CD4-positive, alpha-beta T cell (primary cell): ENCODE measurements at regions not wholly inside any gene's neighbourhood (a gene's known extent, or its start where the extent isn't known, plus 50 kb on each side); places are given as distances from the start of the nearest gene placed in this dataset.

ENCODE experiments used
- ATAC-seq: fragments of 200-7000 bp; cut with Tn5 transposase; one replicate; pipeline ENCODE4 v1.10.0; 2022; ENCODE audit warnings: mild to moderate bottlenecking; ENCODE audit not compliant: poor library complexity
- CTCF ChIA-PET: fragments of 350-600 bp; sonication (Branson Sonifier 250); formaldehyde crosslinking; loops from one replicate; lab custom pipeline; 2021; ENCODE audit warnings: antibody characterized with exemption, inconsistent platforms; lab: Charles Lee
- POLR2A ChIA-PET: fragments of 350-600 bp; sonication (Branson Sonifier 250); formaldehyde crosslinking; loops from one replicate; lab custom pipeline; 2021; ENCODE audit warnings: antibody characterized with exemption, inconsistent platforms; lab: Charles Lee
- DNase-seq, 14 experiments: peaks; one replicate each; pipeline ENCODE4 v3.0.0-alpha.2; 2013 to 2020; ENCODE audit warnings: mixed read lengths in 2 of 14
- H3K27ac ChIP-seq, 2 donors: one replicate each; pipeline versions ENCODE4 v1.5.1 to v1.7.0; 2013; ENCODE audit warnings: low read length in 2 of 2, low read depth in 1 of 2, mild to moderate bottlenecking in 1 of 2
- H3K27me3 ChIP-seq, 2 experiments: 1 replicate in 1 of 2; 2 replicates in 1 of 2; pipeline versions ENCODE4 v1.6.1 to v1.7.0; 2013; ENCODE audit warnings: low read length in 2 of 2, control low read depth in 1 of 2, mild to moderate bottlenecking in 1 of 2, moderate library complexity in 1 of 2; ENCODE audit not compliant: insufficient read depth in 2 of 2, control insufficient read depth in 1 of 2
- H3K36me3 ChIP-seq: one replicate; pipeline ENCODE4 v1.6.1; 2013; ENCODE audit warnings: low read length, control low read depth; ENCODE audit not compliant: insufficient read depth
- H3K4me1 ChIP-seq: one replicate; pipeline ENCODE4 v1.6.1; 2013; ENCODE audit warnings: low read length, control low read depth; ENCODE audit not compliant: insufficient read depth
- H3K4me3 ChIP-seq: one replicate; pipeline ENCODE4 v1.5.1; 2013; ENCODE audit warnings: mild to moderate bottlenecking, low read length, moderate library complexity
- H3K9me3 ChIP-seq, 2 experiments: 1 replicate in 1 of 2; 2 replicates in 1 of 2; pipeline versions ENCODE4 v1.6.1 to v1.7.0; 2013; ENCODE audit warnings: low read length in 2 of 2, mild to moderate bottlenecking in 2 of 2, control low read depth in 1 of 2, moderate library complexity in 1 of 2; ENCODE audit not compliant: control insufficient read depth in 1 of 2, insufficient read depth in 1 of 2
- H3K27ac Mint-ChIP-seq: one replicate; pipeline ENCODE4 v1.8.0; 2020; ENCODE audit warnings: mixed read lengths
- H3K27me3 Mint-ChIP-seq: one replicate; pipeline ENCODE4 v1.8.0; 2021; ENCODE audit warnings: mixed read lengths
- H3K36me3 Mint-ChIP-seq: one replicate; pipeline ENCODE4 v1.8.0; 2021; ENCODE audit warnings: low read depth, mixed read lengths
- H3K4me1 Mint-ChIP-seq: one replicate; pipeline ENCODE4 v1.8.0; 2021; ENCODE audit warnings: low read depth, mixed read lengths
- H3K4me3 Mint-ChIP-seq: one replicate; pipeline ENCODE4 v1.8.0; 2020; ENCODE audit warnings: mild to moderate bottlenecking, mixed read lengths
- H3K9me3 Mint-ChIP-seq: one replicate; pipeline ENCODE4 v1.8.0; 2020; ENCODE audit warnings: mixed read lengths
- intact Hi-C, 2 experiments: fragments of 100-400 bp; cut with DNase I in 1 of 2; cut with micrococcal nuclease in 1 of 2; formaldehyde crosslinking; loops; one replicate each; pipeline versions ENCODE4 v1.15.1 to v1.9.0; 2023 to 2025; cut with DNase I, micrococcal nuclease
- TF ChIP-seq, protein P1 (sequence below): fragments of 200-600 bp; IDR thresholded peaks from one replicate; pipeline ENCODE4 v1.8.0; 2022; ENCODE audit warnings: antibody characterized with exemption, mild to moderate bottlenecking

DNA sequence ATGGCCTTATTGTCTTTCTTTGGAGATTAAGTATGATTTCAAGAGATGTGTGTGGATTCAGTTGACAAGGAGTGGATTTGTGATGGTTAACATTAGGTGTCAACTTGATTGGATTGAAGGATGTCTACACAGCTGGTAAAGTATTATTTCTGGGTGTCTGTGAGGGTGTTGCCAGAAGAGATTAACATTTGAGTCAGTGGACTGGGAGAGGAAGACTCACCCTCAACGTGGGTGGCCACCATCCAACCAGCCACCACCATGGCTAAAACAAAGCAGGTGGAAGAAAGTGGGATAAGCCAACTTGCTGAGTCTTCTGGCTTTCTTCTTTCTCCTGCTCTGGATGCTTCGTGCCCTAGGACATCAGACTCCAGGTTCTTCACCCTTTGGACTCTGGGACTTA, 76.1 kb downstream of the GPR37 start:
- Mint-ChIP-seq H3K27ac (no peak overlapping the region), H3K4me1 (no peaks in the 10 kb centered on the region), H3K4me3 (no peak overlapping the region), H3K27me3 (no peaks in the 10 kb centered on the region), H3K9me3 (peaks cover 7% of the 10 kb centered on the region), H3K36me3 (no peaks in the 10 kb centered on the region)
- Histone ChIP-seq H3K4me3 (no peak overlapping the region), H3K27me3 (no peaks in the 10 kb centered on the region), H3K9me3 (no peaks in the 10 kb centered on the region), H3K27ac (no peak overlapping the region), H3K36me3 (no peaks in the 10 kb centered on the region), H3K4me1 (no peaks in the 10 kb centered on the region)
- CTCF ChIA-PET: no interaction called here
- intact Hi-C loops: no loop called here
- POLR2A ChIA-PET: no interaction called here
- DNase-seq: no peak
- TF ChIP-seq, protein P1, sequence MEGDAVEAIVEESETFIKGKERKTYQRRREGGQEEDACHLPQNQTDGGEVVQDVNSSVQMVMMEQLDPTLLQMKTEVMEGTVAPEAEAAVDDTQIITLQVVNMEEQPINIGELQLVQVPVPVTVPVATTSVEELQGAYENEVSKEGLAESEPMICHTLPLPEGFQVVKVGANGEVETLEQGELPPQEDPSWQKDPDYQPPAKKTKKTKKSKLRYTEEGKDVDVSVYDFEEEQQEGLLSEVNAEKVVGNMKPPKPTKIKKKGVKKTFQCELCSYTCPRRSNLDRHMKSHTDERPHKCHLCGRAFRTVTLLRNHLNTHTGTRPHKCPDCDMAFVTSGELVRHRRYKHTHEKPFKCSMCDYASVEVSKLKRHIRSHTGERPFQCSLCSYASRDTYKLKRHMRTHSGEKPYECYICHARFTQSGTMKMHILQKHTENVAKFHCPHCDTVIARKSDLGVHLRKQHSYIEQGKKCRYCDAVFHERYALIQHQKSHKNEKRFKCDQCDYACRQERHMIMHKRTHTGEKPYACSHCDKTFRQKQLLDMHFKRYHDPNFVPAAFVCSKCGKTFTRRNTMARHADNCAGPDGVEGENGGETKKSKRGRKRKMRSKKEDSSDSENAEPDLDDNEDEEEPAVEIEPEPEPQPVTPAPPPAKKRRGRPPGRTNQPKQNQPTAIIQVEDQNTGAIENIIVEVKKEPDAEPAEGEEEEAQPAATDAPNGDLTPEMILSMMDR: no peak
- no peak for ATAC-seq

DNA sequence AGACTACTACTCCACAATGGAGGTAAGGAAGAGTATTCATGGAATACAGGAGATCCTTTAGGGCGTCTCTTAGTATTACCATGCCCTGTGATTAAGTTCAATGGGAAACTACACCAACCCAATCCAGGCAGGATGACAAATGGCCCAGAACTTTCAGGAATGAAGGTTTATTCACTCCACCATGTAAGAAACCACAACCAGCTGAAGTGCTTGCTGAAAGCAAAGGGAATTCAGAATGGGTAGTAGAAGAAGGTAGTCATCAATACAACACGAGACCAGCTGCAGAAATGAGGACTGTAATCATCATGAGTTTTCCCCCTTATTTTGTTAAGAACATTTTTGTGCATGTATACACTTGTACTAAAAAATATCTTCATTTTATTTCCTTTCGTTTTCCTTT, 76.6 kb downstream of the GPR37 start:
- POLR2A ChIA-PET: no interaction called here
- Histone ChIP-seq H3K9me3 (no peaks in the 10 kb centered on the region), H3K27me3 (no peaks in the 10 kb centered on the region), H3K4me1 (no peaks in the 10 kb centered on the region), H3K4me3 (no peak overlapping the region), H3K36me3 (no peaks in the 10 kb centered on the region), H3K27ac (no peak overlapping the region)
- Mint-ChIP-seq H3K4me1 (no peaks in the 10 kb centered on the region), H3K36me3 (no peaks in the 10 kb centered on the region), H3K4me3 (no peak overlapping the region), H3K27me3 (no peaks in the 10 kb centered on the region), H3K27ac (no peak overlapping the region), H3K9me3 (peaks cover 3% of the 10 kb centered on the region)
- no peak for ATAC-seq
- intact Hi-C loops: no loop called here
- DNase-seq: no peak
- TF ChIP-seq, protein P1: no peak
- CTCF ChIA-PET: no interaction called here

DNA sequence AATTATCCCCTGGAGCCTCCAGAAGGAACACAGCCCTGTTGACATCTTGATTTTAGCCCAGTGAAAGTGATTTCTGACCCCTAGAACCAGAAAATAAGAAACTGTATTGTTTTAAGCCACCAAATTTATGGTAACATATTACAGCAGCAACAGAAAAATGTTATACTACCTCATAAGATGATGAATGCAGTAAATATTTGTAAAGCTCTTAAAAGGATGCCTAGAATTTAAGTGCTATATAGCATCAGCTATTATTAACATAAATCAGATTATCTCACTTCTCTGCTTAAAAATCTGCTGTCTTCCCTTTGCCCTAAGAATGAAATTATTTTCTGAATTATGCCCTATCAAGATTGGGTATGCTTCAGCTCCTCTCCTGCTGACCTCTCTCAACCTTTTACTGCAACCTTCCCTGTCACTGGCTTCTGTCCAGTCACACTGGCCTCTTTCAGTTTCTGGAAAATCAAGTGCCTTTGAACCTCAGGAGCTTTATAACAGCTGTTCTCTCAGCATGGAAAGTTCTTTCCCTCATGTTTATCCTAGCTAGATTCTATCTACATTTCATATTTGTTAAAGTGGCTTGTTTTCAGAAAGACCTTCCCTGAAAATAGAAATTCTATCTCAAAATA, 78.9 kb downstream of the GPR37 start:
- Histone ChIP-seq H3K4me1 (no peaks in the 10 kb centered on the region), H3K27ac (no peak overlapping the region), H3K27me3 (no peaks in the 10 kb centered on the region), H3K4me3 (no peak overlapping the region), H3K9me3 (no peaks in the 10 kb centered on the region), H3K36me3 (no peaks in the 10 kb centered on the region)
- ATAC-seq: no peak
- TF ChIP-seq, protein P1: no peak
- ChIA-PET POLR2A (no interaction called here), CTCF (no interaction called here)
- H3K27ac Mint-ChIP-seq: no peak overlapping the region
- H3K27me3 Mint-ChIP-seq: no peaks in the 10 kb centered on the region
- intact Hi-C loops: no loop called here
- H3K36me3 Mint-ChIP-seq: no peaks in the 10 kb centered on the region
- no peak overlapping the region for H3K4me3 Mint-ChIP-seq
- DNase-seq: no peak
- H3K9me3 Mint-ChIP-seq: peaks cover 3% of the 10 kb centered on the region
- no peaks in the 10 kb centered on the region for H3K4me1 Mint-ChIP-seq
